Thyroid gland (tissue), 4 donors: ENCODE measurements at regions not wholly inside any gene's neighbourhood (a gene's known extent, or its start where the extent isn't known, plus 50 kb on each side); places are given as distances from the start of the nearest gene placed in this dataset.
"Not testable (repeated sequence)": the region's sequence is repeated elsewhere in the genome, so short reads cannot be mapped to it uniquely, and the experiment has no call there.

Experiments used
- POLR2A ChIP-seq, 2 donors: fragments of 450-650 bp; IDR thresholded peaks; one replicate each; pipeline ENCODE4 v1.6.1; 2017; ENCODE audit warnings: antibody characterized with exemption in 2 of 2, mild to moderate bottlenecking in 2 of 2, moderate library complexity in 1 of 2
- TF ChIP-seq, protein P1 (sequence below), 6 experiments: fragments of 200-600 bp in 3 of 6; fragments of 450-650 bp in 3 of 6; sonication (generic) in 3 of 6; IDR thresholded peaks; one replicate each; pipeline ENCODE4 v1.5.1; 2016 to 2019; ENCODE audit warnings: antibody characterized with exemption in 6 of 6, mild to moderate bottlenecking in 2 of 6, inconsistent platforms in 1 of 6, moderate library complexity in 1 of 6

DNA sequence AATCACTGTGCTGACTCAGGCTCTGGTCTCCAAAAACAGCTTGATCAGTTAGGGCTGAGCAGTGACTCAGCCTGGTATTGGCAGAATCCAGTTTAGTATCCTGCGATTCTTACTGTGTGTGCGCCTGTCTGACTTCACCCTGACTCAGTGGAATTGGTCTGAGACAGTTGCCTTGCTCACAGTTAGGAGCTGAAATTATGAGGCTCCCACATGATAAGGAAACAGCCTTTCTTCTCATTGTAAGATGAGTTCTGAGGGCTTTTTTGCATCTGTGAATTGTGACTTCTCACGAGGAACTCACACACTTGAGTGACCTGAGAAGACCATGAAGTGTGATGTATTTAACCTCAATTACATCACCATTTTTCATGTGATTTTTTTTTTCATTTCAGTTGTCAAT, 1282.4 kb downstream of the RPIA start:
- TF ChIP-seq, protein P1, sequence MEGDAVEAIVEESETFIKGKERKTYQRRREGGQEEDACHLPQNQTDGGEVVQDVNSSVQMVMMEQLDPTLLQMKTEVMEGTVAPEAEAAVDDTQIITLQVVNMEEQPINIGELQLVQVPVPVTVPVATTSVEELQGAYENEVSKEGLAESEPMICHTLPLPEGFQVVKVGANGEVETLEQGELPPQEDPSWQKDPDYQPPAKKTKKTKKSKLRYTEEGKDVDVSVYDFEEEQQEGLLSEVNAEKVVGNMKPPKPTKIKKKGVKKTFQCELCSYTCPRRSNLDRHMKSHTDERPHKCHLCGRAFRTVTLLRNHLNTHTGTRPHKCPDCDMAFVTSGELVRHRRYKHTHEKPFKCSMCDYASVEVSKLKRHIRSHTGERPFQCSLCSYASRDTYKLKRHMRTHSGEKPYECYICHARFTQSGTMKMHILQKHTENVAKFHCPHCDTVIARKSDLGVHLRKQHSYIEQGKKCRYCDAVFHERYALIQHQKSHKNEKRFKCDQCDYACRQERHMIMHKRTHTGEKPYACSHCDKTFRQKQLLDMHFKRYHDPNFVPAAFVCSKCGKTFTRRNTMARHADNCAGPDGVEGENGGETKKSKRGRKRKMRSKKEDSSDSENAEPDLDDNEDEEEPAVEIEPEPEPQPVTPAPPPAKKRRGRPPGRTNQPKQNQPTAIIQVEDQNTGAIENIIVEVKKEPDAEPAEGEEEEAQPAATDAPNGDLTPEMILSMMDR (IDR thresholded peaks at IDR 0.05) = not testable (repeated sequence)
- not testable (repeated sequence) for TF ChIP-seq POLR2A (IDR thresholded peaks at IDR 0.05)
